HEK293 (cell line): ENCODE measurements at regions not wholly inside any gene's neighbourhood (a gene's known extent, or its start where the extent isn't known, plus 50 kb on each side); places are given as distances from the start of the nearest gene placed in this dataset.

Experiments used
- CTCF ChIA-PET: fragments of 350-600 bp; formaldehyde crosslinking; extraction: SDS; loops from one replicate; lab custom pipeline; 2021; ENCODE audit warnings: antibody characterized with exemption; lab: Yijun Ruan, JAX
- POLR2A ChIA-PET: fragments of 300-600 bp; formaldehyde crosslinking; extraction: SDS; loops from one replicate; lab custom pipeline; 2020; ENCODE audit warnings: antibody characterized with exemption, inconsistent platforms; lab: Yijun Ruan, JAX
- H3K27ac ChIP-seq: fragments of 200-500 bp; sonication (Bioruptor generic); 2 replicates; pipeline ENCODE4 v1.5.1; 2014; ENCODE audit warnings: low read depth, low read length, control low read depth, inconsistent platforms; ENCODE audit errors: extremely low read depth
- H3K36me3 ChIP-seq, 2 experiments: fragments of 200-500 bp in 1 of 2; sonication (Bioruptor generic) in 1 of 2; 1 replicate in 1 of 2; 2 replicates in 1 of 2; pipeline ENCODE4 v1.5.1; 2014 to 2017; ENCODE audit warnings: inconsistent platforms in 2 of 2, low read length in 2 of 2; ENCODE audit not compliant: control insufficient read depth in 2 of 2, insufficient read depth in 1 of 2
- H3K4me1 ChIP-seq: fragments of 200-500 bp; sonication (Bioruptor generic); 2 replicates; pipeline ENCODE4 v1.5.1; 2014; ENCODE audit warnings: mild to moderate bottlenecking, low read length, inconsistent platforms; ENCODE audit not compliant: control insufficient read depth, insufficient read depth
- H3K4me3 ChIP-seq: 2 replicates; pipeline ENCODE4 v1.5.1; 2011; ENCODE audit warnings: low read depth, mild to moderate bottlenecking, control low read depth, low read length, moderate library complexity
- H3K9me3 ChIP-seq: fragments of 200-500 bp; sonication (Bioruptor generic); 2 replicates; pipeline ENCODE4 v1.5.1; 2014; ENCODE audit warnings: low read depth, low read length, inconsistent platforms; ENCODE audit not compliant: control insufficient read depth, insufficient read depth
- BCL11B ChIP-seq: fragments of 450-650 bp; formaldehyde crosslinking; IDR thresholded peaks from 2 replicates; pipeline ENCODE4 v1.5.1; 2016; ENCODE audit warnings: low read depth, missing biosample characterization, missing genetic modification characterization
- EGR2 ChIP-seq: fragments of 450-650 bp; formaldehyde crosslinking; IDR thresholded peaks from 2 replicates; pipeline ENCODE4 v1.5.1; 2016; ENCODE audit warnings: low read depth, missing biosample characterization, missing genetic modification characterization
- GFI1B ChIP-seq: fragments of 450-650 bp; formaldehyde crosslinking; IDR thresholded peaks from 2 replicates; pipeline ENCODE4 v1.5.1; 2016; ENCODE audit warnings: missing biosample characterization, missing genetic modification characterization
- HOXA7 ChIP-seq: sonication (generic); formaldehyde crosslinking; IDR thresholded peaks from 2 replicates; pipeline ENCODE4 v1.8.1; 2022; ENCODE audit warnings: missing genetic modification reagents, borderline replicate concordance
- KLF1 ChIP-seq: fragments of 450-650 bp; formaldehyde crosslinking; IDR thresholded peaks from 2 replicates; pipeline ENCODE4 v1.5.1; 2016; ENCODE audit warnings: missing biosample characterization, missing genetic modification characterization
- OVOL3 ChIP-seq: fragments of 450-650 bp; formaldehyde crosslinking; IDR thresholded peaks from 2 replicates; pipeline ENCODE4 v1.5.1; 2016; ENCODE audit warnings: missing biosample characterization, missing genetic modification characterization
- RBAK ChIP-seq: fragments of 450-650 bp; formaldehyde crosslinking; IDR thresholded peaks from 2 replicates; pipeline ENCODE4 v1.5.1; 2016; ENCODE audit warnings: missing biosample characterization, missing genetic modification characterization
- SCRT2 ChIP-seq: fragments of 450-650 bp; formaldehyde crosslinking; IDR thresholded peaks from 2 replicates; pipeline ENCODE4 v1.5.1; 2016; ENCODE audit warnings: missing biosample characterization, missing genetic modification characterization
- ZEB2 ChIP-seq: fragments of 450-650 bp; formaldehyde crosslinking; IDR thresholded peaks from 2 replicates; pipeline ENCODE4 v1.5.1; 2016; ENCODE audit warnings: missing biosample characterization, missing genetic modification characterization
- ZFP69B ChIP-seq: fragments of 450-650 bp; formaldehyde crosslinking; IDR thresholded peaks from 2 replicates; pipeline ENCODE4 v1.5.1; 2016; ENCODE audit warnings: missing biosample characterization, missing genetic modification characterization
- ZNF121 ChIP-seq: fragments of 450-650 bp; formaldehyde crosslinking; IDR thresholded peaks from 2 replicates; pipeline ENCODE4 v1.5.1; 2016; ENCODE audit warnings: missing biosample characterization, missing genetic modification characterization
- ZNF223 ChIP-seq: fragments of 450-650 bp; formaldehyde crosslinking; IDR thresholded peaks from 2 replicates; pipeline ENCODE4 v1.5.1; 2016; ENCODE audit warnings: missing biosample characterization, missing genetic modification characterization
- ZNF23 ChIP-seq: fragments of 450-650 bp; formaldehyde crosslinking; IDR thresholded peaks from 2 replicates; pipeline ENCODE4 v1.5.1; 2016; ENCODE audit warnings: missing biosample characterization, missing genetic modification characterization, borderline replicate concordance
- ZNF335 ChIP-seq: fragments of 450-650 bp; formaldehyde crosslinking; conservative IDR thresholded peaks from 2 replicates; pipeline ENCODE4 v1.5.1; 2016; ENCODE audit warnings: missing biosample characterization, missing genetic modification characterization
- ZNF404 ChIP-seq: fragments of 450-650 bp; formaldehyde crosslinking; IDR thresholded peaks from 2 replicates; pipeline ENCODE4 v1.5.1; 2017; ENCODE audit warnings: missing biosample characterization, missing genetic modification characterization
- ZNF423 ChIP-seq: fragments of 450-650 bp; formaldehyde crosslinking; IDR thresholded peaks from 2 replicates; pipeline ENCODE4 v1.5.1; 2016; ENCODE audit warnings: missing biosample characterization, missing genetic modification characterization
- ZNF473 ChIP-seq: fragments of 450-650 bp; formaldehyde crosslinking; IDR thresholded peaks from 2 replicates; pipeline ENCODE4 v1.5.1; 2017; ENCODE audit warnings: missing biosample characterization, missing genetic modification characterization
- ZNF558 ChIP-seq: fragments of 450-650 bp; formaldehyde crosslinking; IDR thresholded peaks from 2 replicates; pipeline ENCODE4 v1.5.1; 2016; ENCODE audit warnings: missing biosample characterization, missing genetic modification characterization
- ZNF560 ChIP-seq: fragments of 450-650 bp; formaldehyde crosslinking; IDR thresholded peaks from 2 replicates; pipeline ENCODE4 v1.5.1; 2017; ENCODE audit warnings: missing biosample characterization, missing genetic modification characterization, borderline replicate concordance
- ZNF670 ChIP-seq: fragments of 450-650 bp; formaldehyde crosslinking; IDR thresholded peaks from 2 replicates; pipeline ENCODE4 v1.5.1; 2016; ENCODE audit warnings: missing biosample characterization, missing genetic modification characterization, low read depth
- ZNF677 ChIP-seq: fragments of 450-650 bp; IDR thresholded peaks from 2 replicates; pipeline ENCODE4 v1.5.0; 2018; ENCODE audit warnings: missing biosample characterization, mild to moderate bottlenecking, missing genetic modification characterization, moderate library complexity
- TF ChIP-seq, protein P1 (sequence below): fragments of 450-650 bp; formaldehyde crosslinking; IDR thresholded peaks from 2 replicates; pipeline ENCODE4 v1.5.1; 2017; ENCODE audit warnings: missing biosample characterization, missing genetic modification characterization
- TF ChIP-seq, protein P2 (sequence below): fragments of 450-650 bp; formaldehyde crosslinking; IDR thresholded peaks from 2 replicates; pipeline ENCODE4 v1.5.1; 2016; ENCODE audit warnings: missing biosample characterization, missing genetic modification characterization
- TF ChIP-seq, protein P3 (sequence below): IDR thresholded peaks from 2 replicates; pipeline ENCODE4 v1.6.1; 2011; ENCODE audit warnings: mild to moderate bottlenecking, low read depth, low read length, borderline replicate concordance

DNA sequence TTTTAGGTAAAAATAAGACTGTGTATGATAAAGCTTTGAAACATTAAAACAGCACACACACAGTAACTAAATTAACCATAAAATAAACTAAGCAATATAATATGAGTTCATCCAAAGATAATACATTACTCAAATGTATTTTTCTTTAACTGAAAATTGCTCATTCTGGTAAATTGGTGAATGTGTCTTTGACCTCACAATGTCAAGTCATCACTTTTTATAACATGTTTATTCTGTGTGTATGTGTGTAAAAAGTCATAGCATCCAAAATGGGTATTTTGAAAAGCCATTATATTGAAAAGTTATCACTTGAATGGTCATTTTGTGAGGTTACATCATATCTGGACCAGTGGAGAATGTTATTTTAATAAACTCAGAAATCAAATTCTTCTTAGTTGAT, 724.6 kb downstream of the ADGRL2 start:
- ChIA-PET POLR2A (no interaction called here), CTCF (no interaction called here)

DNA sequence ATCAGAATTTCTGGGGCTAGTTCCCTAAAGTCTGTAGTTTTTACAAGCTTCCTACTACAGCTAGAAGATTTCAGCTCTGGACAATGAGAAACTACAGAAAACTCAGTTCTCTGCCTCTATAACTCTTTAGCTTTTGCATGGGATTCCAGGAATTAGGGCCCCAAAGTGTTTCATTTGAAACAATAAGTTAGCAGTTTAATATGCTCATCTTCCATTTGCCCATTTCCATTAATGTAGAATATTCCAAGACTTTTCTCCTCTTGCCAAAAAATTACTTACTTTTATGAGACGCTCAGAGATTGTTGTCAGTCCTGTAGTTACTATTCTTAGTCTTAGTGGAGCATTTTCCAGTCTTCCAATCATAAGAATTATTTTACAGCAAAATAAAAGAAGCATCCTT, 719.9 kb downstream of the ADGRL2 start:
- Histone ChIP-seq H3K9me3 (no peaks in the 10 kb centered on the region), H3K4me1 (no peaks in the 10 kb centered on the region), H3K4me3 (no peak overlapping the region)
- POLR2A ChIA-PET = no interaction called here
- CTCF ChIA-PET = no interaction called here
- TF ChIP-seq ZNF223 (tag by site-specific recombination) (no peak), ZNF677 (tag by site-specific recombination) (no peak), ZNF670 (no peak), KLF1 (tag by site-specific recombination) (no peak), HOXA7 (CRISPR knock-in tag) (no peak), ZNF423 (tag by site-specific recombination) (no peak), ZNF560 (no peak), ZNF23 (tag by site-specific recombination) (no peak), GFI1B (no peak)
- TF ChIP-seq, protein P1, sequence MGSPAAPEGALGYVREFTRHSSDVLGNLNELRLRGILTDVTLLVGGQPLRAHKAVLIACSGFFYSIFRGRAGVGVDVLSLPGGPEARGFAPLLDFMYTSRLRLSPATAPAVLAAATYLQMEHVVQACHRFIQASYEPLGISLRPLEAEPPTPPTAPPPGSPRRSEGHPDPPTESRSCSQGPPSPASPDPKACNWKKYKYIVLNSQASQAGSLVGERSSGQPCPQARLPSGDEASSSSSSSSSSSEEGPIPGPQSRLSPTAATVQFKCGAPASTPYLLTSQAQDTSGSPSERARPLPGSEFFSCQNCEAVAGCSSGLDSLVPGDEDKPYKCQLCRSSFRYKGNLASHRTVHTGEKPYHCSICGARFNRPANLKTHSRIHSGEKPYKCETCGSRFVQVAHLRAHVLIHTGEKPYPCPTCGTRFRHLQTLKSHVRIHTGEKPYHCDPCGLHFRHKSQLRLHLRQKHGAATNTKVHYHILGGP (tag by site-specific recombination) = no peak
- TF ChIP-seq, all 188 proteins: peak for 0
- no peak overlapping the region for H3K27ac ChIP-seq
- no peaks in the 10 kb centered on the region for H3K36me3 ChIP-seq

More for the DNA sequence above, 724.6 kb downstream of the ADGRL2 start:
- no peak overlapping the region for H3K27ac ChIP-seq
- TF ChIP-seq, protein P2, sequence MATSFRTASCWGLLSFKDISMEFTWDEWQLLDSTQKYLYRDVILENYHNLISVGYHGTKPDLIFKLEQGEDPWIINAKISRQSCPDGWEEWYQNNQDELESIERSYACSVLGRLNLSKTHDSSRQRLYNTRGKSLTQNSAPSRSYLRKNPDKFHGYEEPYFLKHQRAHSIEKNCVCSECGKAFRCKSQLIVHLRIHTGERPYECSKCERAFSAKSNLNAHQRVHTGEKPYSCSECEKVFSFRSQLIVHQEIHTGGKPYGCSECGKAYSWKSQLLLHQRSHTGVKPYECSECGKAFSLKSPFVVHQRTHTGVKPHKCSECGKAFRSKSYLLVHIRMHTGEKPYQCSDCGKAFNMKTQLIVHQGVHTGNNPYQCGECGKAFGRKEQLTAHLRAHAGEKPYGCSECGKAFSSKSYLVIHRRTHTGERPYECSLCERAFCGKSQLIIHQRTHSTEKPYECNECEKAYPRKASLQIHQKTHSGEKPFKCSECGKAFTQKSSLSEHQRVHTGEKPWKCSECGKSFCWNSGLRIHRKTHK = no peak
- TF ChIP-seq BCL11B (no peak), ZNF558 (tag by site-specific recombination) (no peak), ZNF335 (tag by site-specific recombination) (no peak), ZNF404 (tag by site-specific recombination) (no peak), ZFP69B (tag by site-specific recombination) (no peak), ZNF473 (tag by site-specific recombination) (no peak), EGR2 (tag by site-specific recombination) (no peak), RBAK (no peak), ZNF423 (tag by site-specific recombination) (no peak), GFI1B (no peak)
- TF ChIP-seq, protein P1 (tag by site-specific recombination) = no peak
- no peaks in the 10 kb centered on the region for H3K36me3 ChIP-seq
- no peak overlapping the region for H3K4me3 ChIP-seq
- H3K4me1 ChIP-seq = no peaks in the 10 kb centered on the region
- no peaks in the 10 kb centered on the region for H3K9me3 ChIP-seq

DNA sequence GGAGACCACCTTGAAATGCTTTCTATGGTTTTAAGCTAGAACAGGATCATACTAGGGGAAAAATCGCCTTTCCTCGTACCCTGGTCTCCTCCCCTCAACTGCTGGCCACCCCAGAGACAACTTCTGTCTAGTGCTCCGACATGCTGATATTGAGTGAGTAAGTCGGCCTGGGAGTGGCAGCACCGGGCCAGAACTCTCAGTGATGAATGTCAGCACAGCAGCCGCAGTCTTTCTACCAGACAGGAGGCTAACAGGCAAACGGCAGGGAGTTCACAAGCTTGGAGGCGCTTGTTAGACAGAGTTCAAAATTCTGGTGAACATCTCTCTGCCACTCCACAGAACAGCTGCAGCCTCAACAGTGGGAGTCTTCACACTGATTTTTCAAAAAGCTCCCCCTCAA, 716.9 kb downstream of the ADGRL2 start:
- H3K36me3 ChIP-seq = no peaks in the 10 kb centered on the region
- H3K27ac ChIP-seq = no peak overlapping the region
- CTCF ChIA-PET = no interaction called here
- no peaks in the 10 kb centered on the region for H3K4me1 ChIP-seq
- TF ChIP-seq OVOL3 (tag by site-specific recombination) = no peak
- no peak for TF ChIP-seq ZEB2
- TF ChIP-seq ZNF121 (tag by site-specific recombination) = no peak
- TF ChIP-seq, protein P3, sequence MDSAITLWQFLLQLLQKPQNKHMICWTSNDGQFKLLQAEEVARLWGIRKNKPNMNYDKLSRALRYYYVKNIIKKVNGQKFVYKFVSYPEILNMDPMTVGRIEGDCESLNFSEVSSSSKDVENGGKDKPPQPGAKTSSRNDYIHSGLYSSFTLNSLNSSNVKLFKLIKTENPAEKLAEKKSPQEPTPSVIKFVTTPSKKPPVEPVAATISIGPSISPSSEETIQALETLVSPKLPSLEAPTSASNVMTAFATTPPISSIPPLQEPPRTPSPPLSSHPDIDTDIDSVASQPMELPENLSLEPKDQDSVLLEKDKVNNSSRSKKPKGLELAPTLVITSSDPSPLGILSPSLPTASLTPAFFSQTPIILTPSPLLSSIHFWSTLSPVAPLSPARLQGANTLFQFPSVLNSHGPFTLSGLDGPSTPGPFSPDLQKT = no peak
- no peak for TF ChIP-seq SCRT2 (tag by site-specific recombination)
- no peaks in the 10 kb centered on the region for H3K9me3 ChIP-seq
- POLR2A ChIA-PET = no interaction called here
- no peak overlapping the region for H3K4me3 ChIP-seq
